ENCODE measurements at regions not wholly inside any gene's neighbourhood (a gene's known extent, or its start where the extent isn't known, plus 50 kb on each side); places are given as distances from the start of the nearest gene placed in this dataset.

GRCh38 chr10:20708305-20708704 lies 188.8 kb downstream of the NEBL start:
- peaks cover 14% of the 10 kb centered on the region for H3K9me3 Mint-ChIP-seq
- no peak for DNase-seq (ENCODE audit: extremely low spot score, unreplicated experiment)
- no peak overlapping the region for H3K4me3 Mint-ChIP-seq
- H3K27ac Mint-ChIP-seq = no peak overlapping the region
- no peaks in the 10 kb centered on the region for H3K4me1 Mint-ChIP-seq (ENCODE audit: unreplicated experiment)
- TF ChIP-seq CTCF (conservative IDR thresholded peaks at IDR 0.05) = no peak
- H3K27me3 Mint-ChIP-seq = no peaks in the 10 kb centered on the region
- peaks cover 5% of the 10 kb centered on the region for H3K36me3 Mint-ChIP-seq

- no peak for TF ChIP-seq CTCF (conservative IDR thresholded peaks at IDR 0.05)
- DNase-seq (ENCODE audit: extremely low spot score, unreplicated experiment) = no peak
- Mint-ChIP-seq H3K27ac (no peak overlapping the region), H3K4me3 (no peak overlapping the region), H3K4me1 (ENCODE audit: unreplicated experiment) (no peaks in the 10 kb centered on the region), H3K36me3 (peaks cover 5% of the 10 kb centered on the region), H3K27me3 (no peaks in the 10 kb centered on the region), H3K9me3 (peaks cover 14% of the 10 kb centered on the region)
These were observed 189.9 kb downstream of the NEBL start for GRCh38 chr10:20707251-20707650.

GRCh38 chr10:20698837-20699236 lies 198.3 kb downstream of the NEBL start:
- Mint-ChIP-seq H3K36me3 (no peaks in the 10 kb centered on the region), H3K4me3 (no peak overlapping the region), H3K27me3 (no peaks in the 10 kb centered on the region), H3K27ac (no peak overlapping the region), H3K4me1 (ENCODE audit: unreplicated experiment) (no peaks in the 10 kb centered on the region), H3K9me3 (peaks cover 12% of the 10 kb centered on the region)
- DNase-seq (ENCODE audit: extremely low spot score, unreplicated experiment) = no peak
- no peak for TF ChIP-seq CTCF (conservative IDR thresholded peaks at IDR 0.05)

GRCh38 chr10:20694296-20694695 lies 202.8 kb downstream of the NEBL start:
- no peak for DNase-seq (ENCODE audit: extremely low spot score, unreplicated experiment)
- Mint-ChIP-seq H3K36me3 (no peaks in the 10 kb centered on the region), H3K27ac (no peak overlapping the region), H3K27me3 (peaks cover 3% of the 10 kb centered on the region), H3K9me3 (peaks cover 7% of the 10 kb centered on the region), H3K4me3 (no peak overlapping the region), H3K4me1 (ENCODE audit: unreplicated experiment) (no peaks in the 10 kb centered on the region)
- TF ChIP-seq CTCF (conservative IDR thresholded peaks at IDR 0.05) = no peak

- peaks cover 3% of the 10 kb centered on the region for H3K27me3 Mint-ChIP-seq
- peaks cover 7% of the 10 kb centered on the region for H3K9me3 Mint-ChIP-seq
- H3K36me3 Mint-ChIP-seq = no peaks in the 10 kb centered on the region
- no peak for DNase-seq (ENCODE audit: extremely low spot score, unreplicated experiment)
- peaks cover 15% of the 10 kb centered on the region for H3K4me1 Mint-ChIP-seq (ENCODE audit: unreplicated experiment)
- no peak overlapping the region for H3K4me3 Mint-ChIP-seq
- no peak overlapping the region for H3K27ac Mint-ChIP-seq
- no peak for TF ChIP-seq CTCF (conservative IDR thresholded peaks at IDR 0.05)
These were observed 208.1 kb downstream of the NEBL start for GRCh38 chr10:20688797-20689544.

All from type B pancreatic cell (in vitro differentiated cells).